ENCODE measurements at regions not wholly inside any gene's neighbourhood (a gene's known extent, or its start where the extent isn't known, plus 50 kb on each side); places are given as distances from the start of the nearest gene placed in this dataset.

GRCh38 chr12:127640181-127640886, 626.6 kb upstream of the TMEM132C start:
- TF ChIP-seq EZH2phosphoT487 (conservative IDR thresholded peaks at IDR 0.05; ENCODE audit: low read length) = no peak
- TF ChIP-seq CTCF (IDR thresholded peaks at IDR 0.05; ENCODE audit: insufficient read depth, low read length, poor library complexity, severe bottlenecking) = no peak
- H3K4me2 ChIP-seq (ENCODE audit: low read depth, low read length, poor library complexity, severe bottlenecking) = no peak overlapping the region
- no peaks in the 10 kb centered on the region for H4K20me1 ChIP-seq (ENCODE audit: low read depth, low read length)
- H3K79me2 ChIP-seq (ENCODE audit: insufficient read depth, low read length) = no peaks in the 10 kb centered on the region
- H3F3A ChIP-seq (ENCODE audit: insufficient read depth) = no peaks in the 10 kb centered on the region
- H3K9me3 ChIP-seq (ENCODE audit: insufficient read depth, low read length) = no peaks in the 10 kb centered on the region
- no peaks in the 10 kb centered on the region for H3K9me2 ChIP-seq (replicated peaks; ENCODE audit: insufficient read depth, low read length)
- no peak overlapping the region for H2AFZ ChIP-seq (ENCODE audit: low read depth, low read length, severe bottlenecking)
- H3K4me3 ChIP-seq (ENCODE audit: insufficient read depth, low read length, poor library complexity, severe bottlenecking) = no peak overlapping the region
- H3K27me3 ChIP-seq (ENCODE audit: low read length) = no peaks in the 10 kb centered on the region
- H3K9ac ChIP-seq (ENCODE audit: low read length) = no peak overlapping the region
- H3K36me3 ChIP-seq (ENCODE audit: low read length) = no peaks in the 10 kb centered on the region
- no peak overlapping the region for H3K27ac ChIP-seq (ENCODE audit: low read depth, low read length)

GRCh38 chr12:127642208-127642607, 624.8 kb upstream of the TMEM132C start:
- Histone ChIP-seq H3K9ac (ENCODE audit: low read length) (no peak overlapping the region), H3K9me3 (ENCODE audit: insufficient read depth, low read length) (no peaks in the 10 kb centered on the region), H3K79me2 (ENCODE audit: insufficient read depth, low read length) (no peaks in the 10 kb centered on the region), H3K4me3 (ENCODE audit: insufficient read depth, low read length, poor library complexity, severe bottlenecking) (no peak overlapping the region), H4K20me1 (ENCODE audit: low read depth, low read length) (no peaks in the 10 kb centered on the region), H3K9me2 (replicated peaks; ENCODE audit: insufficient read depth, low read length) (no peaks in the 10 kb centered on the region), H3K4me2 (ENCODE audit: low read depth, low read length, poor library complexity, severe bottlenecking) (no peak overlapping the region), H3K27me3 (ENCODE audit: low read length) (no peaks in the 10 kb centered on the region), H3K27ac (ENCODE audit: low read depth, low read length) (no peak overlapping the region), H2AFZ (ENCODE audit: low read depth, low read length, severe bottlenecking) (no peak overlapping the region), H3K36me3 (ENCODE audit: low read length) (no peaks in the 10 kb centered on the region), H3F3A (ENCODE audit: insufficient read depth) (no peaks in the 10 kb centered on the region)
- TF ChIP-seq EZH2phosphoT487 (conservative IDR thresholded peaks at IDR 0.05; ENCODE audit: low read length) = no peak
- no peak for TF ChIP-seq CTCF (IDR thresholded peaks at IDR 0.05; ENCODE audit: insufficient read depth, low read length, poor library complexity, severe bottlenecking)

- Histone ChIP-seq H3K9ac (ENCODE audit: low read length) (no peak overlapping the region), H3K79me2 (ENCODE audit: insufficient read depth, low read length) (no peaks in the 10 kb centered on the region), H3K9me2 (replicated peaks; ENCODE audit: insufficient read depth, low read length) (no peaks in the 10 kb centered on the region), H3K36me3 (ENCODE audit: low read length) (no peaks in the 10 kb centered on the region), H3K27me3 (ENCODE audit: low read length) (no peaks in the 10 kb centered on the region), H4K20me1 (ENCODE audit: low read depth, low read length) (no peaks in the 10 kb centered on the region), H3F3A (ENCODE audit: insufficient read depth) (no peaks in the 10 kb centered on the region), H3K4me3 (ENCODE audit: insufficient read depth, low read length, poor library complexity, severe bottlenecking) (no peak overlapping the region), H3K4me2 (ENCODE audit: low read depth, low read length, poor library complexity, severe bottlenecking) (no peak overlapping the region), H3K9me3 (ENCODE audit: insufficient read depth, low read length) (no peaks in the 10 kb centered on the region), H2AFZ (ENCODE audit: low read depth, low read length, severe bottlenecking) (no peak overlapping the region), H3K27ac (ENCODE audit: low read depth, low read length) (no peak overlapping the region)
- TF ChIP-seq EZH2phosphoT487 (conservative IDR thresholded peaks at IDR 0.05; ENCODE audit: low read length) = no peak
- TF ChIP-seq CTCF (IDR thresholded peaks at IDR 0.05; ENCODE audit: insufficient read depth, low read length, poor library complexity, severe bottlenecking) = no peak
Measured at GRCh38 chr12:127648321-127648720, 618.6 kb upstream of the TMEM132C start.
